HG03039 (cell line): ENCODE measurements at regions not wholly inside any gene's neighbourhood (a gene's known extent, or its start where the extent isn't known, plus 50 kb on each side); places are given as distances from the start of the nearest gene placed in this dataset.

Experiments used
- ATAC-seq: cut with Tn5 transposase; IDR thresholded peaks from one replicate; pipeline ENCODE4 v1.9.1; 2021; ENCODE audit warnings: mild to moderate bottlenecking, moderate library complexity; ENCODE audit not compliant: unreplicated experiment

- no peak for ATAC-seq
Observed at GRCh38 chr2:196314157-196314556, 142.8 kb upstream of the STK17B start.

GRCh38 chr2:196314780-196315179, 143.4 kb upstream of the STK17B start:
- no peak for ATAC-seq

GRCh38 chr2:196315388-196316049, 144.1 kb upstream of the STK17B start:
- ATAC-seq: no peak

GRCh38 chr2:196316050-196316430, 144.7 kb upstream of the STK17B start:
- no peak for ATAC-seq

- no peak for ATAC-seq
Observed at GRCh38 chr2:196318517-196319377, 147.4 kb upstream of the STK17B start.

- ATAC-seq: no peak
Observed at GRCh38 chr2:196322973-196323810, 151.8 kb upstream of the STK17B start.

- ATAC-seq: no peak
Observed at GRCh38 chr2:196324211-196324610, 152.8 kb upstream of the STK17B start.

- ATAC-seq: no peak
Observed at GRCh38 chr2:196328088-196328680, 156.8 kb upstream of the STK17B start.

- no peak for ATAC-seq
Observed at GRCh38 chr2:196329959-196330358, 158.6 kb upstream of the STK17B start.

GRCh38 chr2:196330645-196331044, 159.3 kb upstream of the STK17B start:
- ATAC-seq: no peak

- no peak for ATAC-seq
Observed at GRCh38 chr2:196331143-196331542, 159.8 kb upstream of the STK17B start.

- ATAC-seq: no peak
Observed at GRCh38 chr2:196331851-196332250, 160.5 kb upstream of the STK17B start.

GRCh38 chr2:196333397-196333796, 162.0 kb upstream of the STK17B start:
- ATAC-seq: no peak

GRCh38 chr2:196334710-196335109, 163.3 kb upstream of the STK17B start:
- ATAC-seq: no peak

- no peak for ATAC-seq
Observed at GRCh38 chr2:196335221-196335634, 163.8 kb upstream of the STK17B start.

- no peak for ATAC-seq
Observed at GRCh38 chr2:196336207-196336606, 164.8 kb upstream of the STK17B start.

GRCh38 chr2:196336715-196337114, 165.3 kb upstream of the STK17B start:
- no peak for ATAC-seq

GRCh38 chr2:196337208-196337953, 166.0 kb upstream of the STK17B start:
- no peak for ATAC-seq

GRCh38 chr2:196338440-196338839, 167.1 kb upstream of the STK17B start:
- no peak for ATAC-seq

GRCh38 chr2:196341277-196341841, 170.0 kb upstream of the STK17B start:
- ATAC-seq: no peak
